HG03460 (cell line): ENCODE measurements at regions not wholly inside any gene's neighbourhood (a gene's known extent, or its start where the extent isn't known, plus 50 kb on each side); places are given as distances from the start of the nearest gene placed in this dataset.

ENCODE experiments used
- ATAC-seq: cut with Tn5 transposase; IDR thresholded peaks from one replicate; pipeline ENCODE4 v1.9.1; 2021; ENCODE audit not compliant: unreplicated experiment

DNA sequence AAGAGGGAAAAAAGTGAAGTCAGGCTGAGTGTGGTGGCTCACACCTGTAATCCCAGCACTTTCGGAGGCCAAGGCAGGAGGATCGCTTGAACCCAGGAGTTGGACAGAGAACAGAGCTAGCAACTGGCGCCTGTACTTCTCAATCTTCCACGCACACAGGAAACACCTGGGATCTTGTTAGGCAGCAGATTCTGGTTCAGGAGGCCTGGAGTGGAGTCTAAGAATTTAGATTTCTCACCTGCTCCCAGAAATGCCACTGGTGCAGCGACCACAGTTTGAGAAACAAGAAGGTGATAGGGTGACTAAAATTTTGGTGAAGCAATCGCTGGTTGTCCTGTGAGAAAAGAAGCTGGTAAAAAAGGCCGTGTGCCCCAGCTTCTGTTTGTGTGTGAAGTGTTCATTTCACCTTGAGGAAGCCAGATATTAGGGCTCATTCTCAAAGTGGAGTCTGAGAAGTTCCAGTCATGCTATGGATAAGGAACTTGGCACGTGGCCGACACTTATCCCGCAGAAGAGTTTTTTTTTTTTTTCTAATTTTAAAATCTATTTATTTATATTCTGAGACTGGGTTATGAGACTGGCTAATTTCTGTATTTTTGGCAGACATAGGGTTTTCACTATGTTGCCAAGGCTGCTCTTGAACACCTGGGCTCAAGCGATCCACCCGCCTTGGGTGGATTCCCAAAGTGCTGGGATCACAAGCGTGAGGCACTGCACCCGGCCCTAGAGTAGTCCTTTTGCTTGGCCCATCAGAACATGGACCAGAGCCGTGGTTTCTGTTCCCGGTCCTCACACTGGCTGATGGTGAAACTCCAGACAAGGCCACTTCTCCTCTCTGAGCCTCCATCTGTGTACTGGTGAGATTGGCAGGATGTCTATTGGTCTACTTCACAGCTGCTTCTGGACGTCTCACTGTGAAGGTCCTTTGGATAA lies 324.6 kb upstream of the PROK2 start:
- ATAC-seq: no peak

DNA sequence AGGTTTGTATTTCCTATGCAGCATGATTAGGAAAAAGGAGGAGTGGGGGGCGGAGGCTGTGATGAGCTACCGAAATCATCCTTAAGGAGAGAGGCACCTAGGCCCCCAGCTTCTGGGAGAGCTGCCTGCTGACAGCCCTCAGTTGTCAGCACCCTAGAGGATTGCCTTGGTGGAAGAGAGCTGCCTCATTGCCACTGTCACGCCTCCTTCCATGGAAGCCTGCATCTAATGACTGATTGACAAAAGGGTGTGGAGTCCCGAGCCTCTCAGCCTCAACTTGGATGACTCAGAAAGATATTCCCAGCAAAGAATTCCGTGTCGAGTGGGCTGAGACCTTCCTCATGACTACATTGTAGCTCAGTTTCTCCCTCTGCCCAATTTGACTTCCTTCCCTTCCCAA lies 320.4 kb upstream of the PROK2 start:
- ATAC-seq: no peak

DNA sequence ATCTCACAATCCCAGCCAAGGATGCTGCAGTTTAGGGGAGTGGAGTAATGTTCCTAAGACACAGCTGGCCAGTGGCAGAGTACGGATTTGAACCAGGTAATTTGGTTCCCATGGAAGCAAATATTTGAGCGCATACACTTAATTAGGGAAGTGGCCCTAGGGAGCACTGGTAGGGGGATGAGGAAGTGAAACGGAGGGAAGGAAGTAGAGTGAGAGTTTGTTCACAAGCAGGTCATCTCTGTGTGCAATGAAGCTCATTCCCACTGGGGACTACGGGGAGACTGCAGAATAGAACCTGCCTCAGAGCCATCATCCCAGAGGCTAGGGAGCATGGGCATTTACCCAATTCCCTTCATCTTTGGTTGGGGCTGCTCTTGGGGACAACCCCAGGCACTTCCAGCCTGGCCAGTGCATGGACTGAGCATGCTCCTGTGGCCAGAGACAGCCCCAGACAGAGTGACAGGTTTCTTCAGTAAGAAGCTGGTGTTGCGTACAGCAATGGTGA lies 317.2 kb upstream of the PROK2 start:
- ATAC-seq: peak; percentile 54

- ATAC-seq: no peak
Measured at GRCh38 chr3:72101494-72101893, 316.5 kb upstream of the PROK2 start.

DNA sequence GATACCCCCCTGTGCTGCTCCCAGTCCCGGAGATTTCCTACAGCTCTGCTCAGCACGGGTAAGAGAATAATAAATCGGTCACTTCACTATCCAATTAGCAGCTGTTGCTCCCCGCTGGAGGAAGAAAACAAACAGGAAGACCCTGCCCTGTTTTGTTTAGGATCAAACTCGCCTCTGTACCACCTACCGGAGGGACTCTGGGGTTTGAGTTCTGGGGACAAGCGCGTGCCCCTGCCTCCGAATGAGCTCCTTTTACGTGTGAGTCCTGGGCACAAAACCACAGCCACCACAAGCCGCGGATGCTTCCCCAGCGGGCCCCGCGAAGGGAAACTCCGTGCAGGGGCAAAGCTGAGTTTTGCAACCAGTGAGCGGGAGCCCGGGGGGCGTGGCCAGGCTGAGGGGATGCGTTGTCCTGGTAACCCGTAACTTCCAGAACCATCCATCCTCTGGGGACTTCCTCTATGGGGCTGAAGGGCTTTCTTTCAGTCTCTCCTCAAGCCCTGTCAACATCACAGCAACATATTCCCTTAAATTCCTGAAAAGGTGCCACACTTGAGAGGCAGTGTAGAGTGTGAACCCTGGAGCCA lies 315.7 kb upstream of the PROK2 start:
- peak; percentile 65 for ATAC-seq

DNA sequence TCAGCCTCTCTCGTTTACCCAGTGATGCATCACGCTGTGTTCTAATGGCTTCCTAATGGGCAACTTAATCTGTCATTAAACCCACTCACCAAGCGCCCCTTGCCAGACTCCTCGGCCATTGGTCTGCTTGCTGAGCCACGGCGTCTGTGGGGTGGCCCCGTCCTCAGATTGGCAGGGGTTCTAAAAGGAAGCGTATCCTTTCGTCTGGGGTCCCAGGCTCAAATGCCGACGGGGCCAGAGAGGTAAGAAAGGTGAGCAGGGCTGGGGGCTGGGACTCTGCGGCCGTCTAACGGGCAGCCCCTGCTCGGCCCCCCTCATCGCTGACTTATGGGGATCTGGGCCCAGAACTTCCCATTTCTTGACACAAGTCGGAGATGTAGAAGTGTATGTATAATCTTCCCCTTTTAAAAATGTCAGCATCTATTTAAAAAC lies 315.1 kb upstream of the PROK2 start:
- ATAC-seq: no peak

GRCh38 chr3:72099326-72100079 lies 314.6 kb upstream of the PROK2 start:
- no peak for ATAC-seq

- ATAC-seq: no peak
Measured at GRCh38 chr3:72097053-72097452, 312.1 kb upstream of the PROK2 start.

DNA sequence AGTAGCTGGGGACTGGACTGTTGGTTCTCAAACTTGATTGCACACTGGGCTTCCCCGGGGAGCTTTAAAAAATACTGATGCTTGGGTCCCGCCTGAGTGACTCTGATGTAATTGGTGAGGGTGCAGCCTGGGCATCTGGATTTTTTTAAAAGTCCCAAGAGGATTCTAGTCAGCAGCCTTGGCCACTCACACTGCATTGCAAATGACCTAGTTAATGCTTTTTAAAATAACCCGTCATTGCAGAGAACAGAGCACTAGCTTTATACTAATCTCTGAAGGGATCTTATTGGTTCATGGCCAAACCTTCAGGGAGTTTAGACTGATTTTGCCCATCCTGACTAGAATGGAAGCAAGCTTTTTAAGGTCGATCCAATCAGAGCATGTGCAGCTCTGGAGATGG lies 310.6 kb upstream of the PROK2 start:
- ATAC-seq: no peak

DNA sequence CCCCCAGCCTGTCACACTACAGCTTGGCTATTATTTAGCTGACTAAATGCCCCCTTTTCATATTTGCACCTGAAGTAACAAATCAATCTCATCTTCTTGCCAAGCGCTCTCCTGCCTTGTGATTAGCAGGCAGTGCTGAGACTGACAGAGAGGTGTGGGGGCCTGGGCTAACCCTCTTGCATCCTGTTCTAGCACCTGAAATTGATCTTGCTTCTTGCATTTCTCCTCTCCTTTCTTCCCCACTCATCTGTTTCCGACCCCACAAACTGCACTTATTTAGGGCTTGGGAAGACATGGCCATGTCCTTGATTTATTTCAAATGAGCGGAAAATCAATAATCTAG lies 309.0 kb upstream of the PROK2 start:
- no peak for ATAC-seq

- no peak for ATAC-seq
Measured at GRCh38 chr3:72093270-72093991, 308.5 kb upstream of the PROK2 start.

GRCh38 chr3:72092778-72093177 lies 307.8 kb upstream of the PROK2 start:
- ATAC-seq: no peak

- ATAC-seq: no peak
Measured at GRCh38 chr3:72088486-72089025, 303.6 kb upstream of the PROK2 start.

GRCh38 chr3:72087420-72087819 lies 302.5 kb upstream of the PROK2 start:
- ATAC-seq: no peak

DNA sequence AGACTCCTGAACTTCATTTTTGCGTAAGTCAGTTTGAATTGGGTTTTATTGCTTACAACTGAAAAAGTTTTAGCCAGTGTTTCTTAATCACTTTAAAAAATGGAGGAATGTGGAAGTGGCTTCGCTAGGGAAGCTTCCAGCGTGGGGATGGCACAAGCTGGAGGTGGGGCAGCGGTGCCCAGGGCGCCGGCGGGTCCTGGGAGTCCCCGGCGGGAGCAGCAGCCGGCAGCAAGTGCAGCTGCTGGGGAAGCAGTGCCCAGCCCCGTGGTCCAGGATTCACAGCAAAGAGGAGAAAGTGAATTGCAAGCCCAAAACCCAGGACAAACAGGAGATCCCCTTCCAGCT lies 301.8 kb upstream of the PROK2 start:
- no peak for ATAC-seq

GRCh38 chr3:72086042-72086742 lies 301.2 kb upstream of the PROK2 start:
- no peak for ATAC-seq

DNA sequence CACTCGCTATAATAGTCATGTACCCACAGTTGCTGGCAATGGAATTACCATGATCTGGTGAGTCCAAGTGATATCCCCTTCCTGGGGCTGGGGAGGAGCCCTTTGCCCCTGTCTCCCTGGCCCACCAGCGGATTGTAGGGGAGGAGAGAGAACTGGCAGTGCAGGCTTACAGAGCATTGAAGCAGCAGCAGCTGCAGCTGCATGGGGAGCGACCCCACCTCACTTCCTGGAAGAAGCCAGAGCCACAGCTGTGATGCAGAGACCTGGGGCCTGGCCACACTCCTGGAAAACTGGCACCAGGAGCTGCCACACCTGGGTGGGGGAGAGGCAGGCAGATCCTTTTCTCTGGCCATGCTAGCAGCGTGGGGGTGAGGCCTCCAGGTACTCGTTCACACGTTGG lies 300.1 kb upstream of the PROK2 start:
- ATAC-seq: no peak

- no peak for ATAC-seq
Measured at GRCh38 chr3:72082776-72083462, 298.0 kb upstream of the PROK2 start.

- peak; percentile 60 for ATAC-seq
Measured at GRCh38 chr3:72082186-72082715, 297.3 kb upstream of the PROK2 start.
